SK-N-SH treated with all-trans-retinoic acid at 6 μM for 48 hours (cell line): ENCODE measurements at regions not wholly inside any gene's neighbourhood (a gene's known extent, or its start where the extent isn't known, plus 50 kb on each side); places are given as distances from the start of the nearest gene placed in this dataset.

Experiments used
- PATZ1 ChIP-seq: fragments of 250-450 bp; sonication (Bioruptor Pico); IDR thresholded peaks from 2 replicates; pipeline ENCODE4 v1.8.0; 2020; ENCODE audit warnings: mild to moderate bottlenecking, moderate library complexity, borderline replicate concordance
- SNAI2 ChIP-seq: fragments of 250-450 bp; sonication (Bioruptor Pico); IDR thresholded peaks from 2 replicates; pipeline ENCODE4 v1.5.0; 2020; ENCODE audit warnings: mild to moderate bottlenecking, moderate library complexity
- TOX ChIP-seq: fragments of 250-450 bp; sonication (Bioruptor Pico); IDR thresholded peaks from 2 replicates; pipeline ENCODE4 v1.8.0; 2021; ENCODE audit warnings: mild to moderate bottlenecking, moderate library complexity, borderline replicate concordance

GRCh38 chr9:95370064-95370463 lies 52.6 kb upstream of the FANCC start:
- TF ChIP-seq SNAI2 (no peak), PATZ1 (CRISPR knock-in tag) (no peak), TOX (CRISPR knock-in tag) (no peak)
